ENCODE measurements at regions not wholly inside any gene's neighbourhood (a gene's known extent, or its start where the extent isn't known, plus 50 kb on each side); places are given as distances from the start of the nearest gene placed in this dataset.

- H3K27ac ChIP-seq (ENCODE audit: low read depth in 1 of 2, low read length in 1 of 2), result no peak overlapping the region
- ATAC-seq (ENCODE audit: insufficient read depth, low FRiP score) (no peak), DNase-seq (no peak)
- H3K27me3 ChIP-seq (ENCODE audit: control insufficient read depth in 3 of 3, insufficient read depth in 3 of 3, low read length in 2 of 3), result no peaks in the 10 kb centered on the region
- no peak for TF ChIP-seq CTCF (IDR thresholded peaks at IDR 0.05; ENCODE audit: control extremely low read depth, extremely low read depth)
- no peaks in the 10 kb centered on the region for H3K36me3 ChIP-seq (ENCODE audit: control insufficient read depth in 4 of 4, insufficient read depth in 4 of 4, low read length in 4 of 4)
- no peak overlapping the region for H3K9ac ChIP-seq (ENCODE audit: insufficient read depth in 1 of 2, low read length in 2 of 2)
- H3K4me3 ChIP-seq, result no peak overlapping the region
- H3K9me3 ChIP-seq (ENCODE audit: control insufficient read depth in 4 of 4, insufficient read depth in 3 of 4, low read length in 3 of 4), result no peaks in the 10 kb centered on the region
- WGBS, 2 donors, result 84 to 85% methylated on average over 2 of the region's 2 CpGs
- H3K4me1 ChIP-seq (ENCODE audit: control insufficient read depth in 5 of 5, insufficient read depth in 5 of 5, low read length in 5 of 5), result peaks cover 0 to 5% (median 3%) of the 10 kb centered on the region in 5 donors
Measured at GRCh38 chr14:84252706-84253105, 1277.2 kb upstream of the FLRT2 start.

- Histone ChIP-seq H3K27ac (ENCODE audit: low read depth in 1 of 2, low read length in 1 of 2) (no peak overlapping the region), H3K9me3 (ENCODE audit: control insufficient read depth in 4 of 4, insufficient read depth in 3 of 4, low read length in 3 of 4) (no peaks in the 10 kb centered on the region), H3K36me3 (ENCODE audit: control insufficient read depth in 4 of 4, insufficient read depth in 4 of 4, low read length in 4 of 4) (no peaks in the 10 kb centered on the region), H3K27me3 (ENCODE audit: control insufficient read depth in 3 of 3, insufficient read depth in 3 of 3, low read length in 2 of 3) (no peaks in the 10 kb centered on the region), H3K4me3 (no peak overlapping the region), H3K4me1 (ENCODE audit: control insufficient read depth in 5 of 5, insufficient read depth in 5 of 5, low read length in 5 of 5) (peaks cover 0 to 5% (median 3%) of the 10 kb centered on the region in 5 donors), H3K9ac (ENCODE audit: insufficient read depth in 1 of 2, low read length in 2 of 2) (no peak overlapping the region)
- no peak for TF ChIP-seq CTCF (IDR thresholded peaks at IDR 0.05; ENCODE audit: control extremely low read depth, extremely low read depth)
- DNase-seq, result no peak
- WGBS, 2 donors, result 81% methylated on average over 2 of the region's 2 CpGs
- no peak for ATAC-seq (ENCODE audit: insufficient read depth, low FRiP score)
Measured at GRCh38 chr14:84253326-84253725, 1276.6 kb upstream of the FLRT2 start.

- H3K9me3 ChIP-seq (ENCODE audit: control insufficient read depth in 4 of 4, insufficient read depth in 3 of 4, low read length in 3 of 4), result no peaks in the 10 kb centered on the region
- H3K9ac ChIP-seq (ENCODE audit: insufficient read depth in 1 of 2, low read length in 2 of 2), result no peak overlapping the region
- TF ChIP-seq CTCF (IDR thresholded peaks at IDR 0.05; ENCODE audit: control extremely low read depth, extremely low read depth), result no peak
- peaks cover 0 to 5% (median 3%) of the 10 kb centered on the region in 5 donors for H3K4me1 ChIP-seq (ENCODE audit: control insufficient read depth in 5 of 5, insufficient read depth in 5 of 5, low read length in 5 of 5)
- ATAC-seq (ENCODE audit: insufficient read depth, low FRiP score) (peak; percentile 41), DNase-seq (peak in 2 of 3 donors; percentile 57 to 65)
- no peaks in the 10 kb centered on the region for H3K36me3 ChIP-seq (ENCODE audit: control insufficient read depth in 4 of 4, insufficient read depth in 4 of 4, low read length in 4 of 4)
- 38 to 53% methylated on average over 4 of the region's 4 CpGs for WGBS, 2 donors
- no peaks in the 10 kb centered on the region for H3K27me3 ChIP-seq (ENCODE audit: control insufficient read depth in 3 of 3, insufficient read depth in 3 of 3, low read length in 2 of 3)
- no peak overlapping the region for H3K4me3 ChIP-seq
- no peak overlapping the region for H3K27ac ChIP-seq (ENCODE audit: low read depth in 1 of 2, low read length in 1 of 2)
Measured at GRCh38 chr14:84254290-84254689, 1275.7 kb upstream of the FLRT2 start.

GRCh38 chr14:84262932-84263331 lies 1267.0 kb upstream of the FLRT2 start:
- H3K9ac ChIP-seq (ENCODE audit: insufficient read depth in 1 of 2, low read length in 2 of 2), result no peak overlapping the region
- TF ChIP-seq CTCF (IDR thresholded peaks at IDR 0.05; ENCODE audit: control extremely low read depth, extremely low read depth), result no peak
- H3K9me3 ChIP-seq (ENCODE audit: control insufficient read depth in 4 of 4, insufficient read depth in 3 of 4, low read length in 3 of 4), result peaks cover 0 to 1% (median 0%) of the 10 kb centered on the region in 4 donors
- H3K4me3 ChIP-seq, result no peak overlapping the region
- DNase-seq (no peak), ATAC-seq (ENCODE audit: insufficient read depth, low FRiP score) (no peak)
- no peaks in the 10 kb centered on the region for H3K36me3 ChIP-seq (ENCODE audit: control insufficient read depth in 4 of 4, insufficient read depth in 4 of 4, low read length in 4 of 4)
- H3K27ac ChIP-seq (ENCODE audit: low read depth in 1 of 2, low read length in 1 of 2), result no peak overlapping the region
- no peaks in the 10 kb centered on the region for H3K27me3 ChIP-seq (ENCODE audit: control insufficient read depth in 3 of 3, insufficient read depth in 3 of 3, low read length in 2 of 3)
- no peaks in the 10 kb centered on the region for H3K4me1 ChIP-seq (ENCODE audit: control insufficient read depth in 5 of 5, insufficient read depth in 5 of 5, low read length in 5 of 5)
